OCI-LY7 (cell line): ENCODE measurements at regions not wholly inside any gene's neighbourhood (a gene's known extent, or its start where the extent isn't known, plus 50 kb on each side); places are given as distances from the start of the nearest gene placed in this dataset.

Source experiments
- EZH2phosphoT487 ChIP-seq: fragments of 200-600 bp; sonication (generic); IDR thresholded peaks from 2 replicates; pipeline ENCODE4 v1.6.1; 2018; ENCODE audit warnings: low read depth, borderline replicate concordance, mild to moderate bottlenecking, mixed run types, antibody characterized with exemption, low read length, moderate library complexity, mixed read lengths
- TF ChIP-seq, protein P1 (sequence below): fragments of 200-600 bp; sonication (generic); conservative IDR thresholded peaks from 2 replicates; pipeline ENCODE4 v1.5.1; 2014; ENCODE audit warnings: mild to moderate bottlenecking, antibody characterized with exemption, low read length, moderate library complexity, mixed read lengths

DNA sequence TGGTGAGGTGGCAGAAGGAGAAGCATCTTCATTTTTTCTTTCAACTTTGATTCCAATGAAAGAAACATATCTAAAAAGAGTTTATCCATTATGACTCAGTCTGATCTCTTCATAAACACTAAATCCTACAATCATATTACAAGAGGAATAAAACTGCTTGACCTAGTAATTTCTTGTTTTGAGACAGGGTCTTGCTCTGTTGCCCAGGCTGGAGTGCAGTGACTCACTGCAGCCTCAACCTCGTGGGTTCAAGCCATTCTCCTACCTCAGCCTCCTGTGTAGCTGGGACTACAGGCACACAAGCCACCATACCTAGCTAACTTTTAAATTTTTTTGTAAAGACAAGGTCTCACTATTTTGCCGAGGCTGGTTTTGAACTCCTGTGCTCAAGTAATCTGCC, 147.2 kb downstream of the NDUFA12 start:
- no peak for TF ChIP-seq EZH2phosphoT487
- TF ChIP-seq, protein P1, sequence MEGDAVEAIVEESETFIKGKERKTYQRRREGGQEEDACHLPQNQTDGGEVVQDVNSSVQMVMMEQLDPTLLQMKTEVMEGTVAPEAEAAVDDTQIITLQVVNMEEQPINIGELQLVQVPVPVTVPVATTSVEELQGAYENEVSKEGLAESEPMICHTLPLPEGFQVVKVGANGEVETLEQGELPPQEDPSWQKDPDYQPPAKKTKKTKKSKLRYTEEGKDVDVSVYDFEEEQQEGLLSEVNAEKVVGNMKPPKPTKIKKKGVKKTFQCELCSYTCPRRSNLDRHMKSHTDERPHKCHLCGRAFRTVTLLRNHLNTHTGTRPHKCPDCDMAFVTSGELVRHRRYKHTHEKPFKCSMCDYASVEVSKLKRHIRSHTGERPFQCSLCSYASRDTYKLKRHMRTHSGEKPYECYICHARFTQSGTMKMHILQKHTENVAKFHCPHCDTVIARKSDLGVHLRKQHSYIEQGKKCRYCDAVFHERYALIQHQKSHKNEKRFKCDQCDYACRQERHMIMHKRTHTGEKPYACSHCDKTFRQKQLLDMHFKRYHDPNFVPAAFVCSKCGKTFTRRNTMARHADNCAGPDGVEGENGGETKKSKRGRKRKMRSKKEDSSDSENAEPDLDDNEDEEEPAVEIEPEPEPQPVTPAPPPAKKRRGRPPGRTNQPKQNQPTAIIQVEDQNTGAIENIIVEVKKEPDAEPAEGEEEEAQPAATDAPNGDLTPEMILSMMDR, result no peak
